ENCODE measurements at regions not wholly inside any gene's neighbourhood (a gene's known extent, or its start where the extent isn't known, plus 50 kb on each side); places are given as distances from the start of the nearest gene placed in this dataset.

DNA sequence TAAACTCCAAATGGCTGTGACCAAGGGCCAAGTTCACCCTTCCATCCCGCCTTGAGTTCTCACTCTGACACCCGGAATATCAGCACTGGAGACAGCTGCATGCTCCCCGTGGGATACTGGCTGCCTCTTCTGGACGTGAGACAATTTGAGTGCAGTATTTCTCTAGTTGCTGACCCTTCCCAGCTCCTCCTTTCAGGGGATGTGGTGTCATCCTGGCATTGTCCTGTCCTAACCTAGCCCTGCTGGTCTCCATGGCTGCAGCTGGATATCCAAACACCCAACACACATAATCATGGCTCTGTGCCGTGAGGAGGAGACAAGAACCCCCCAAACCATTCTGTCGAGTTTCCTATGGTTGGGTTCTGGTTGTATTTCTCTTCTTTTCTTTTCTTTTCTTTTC lies 82.6 kb downstream of the PAX1 start:
- Histone ChIP-seq H3K4me1 (ENCODE audit: control insufficient read depth, extremely low read depth, insufficient read depth, low read length) (no peaks in the 10 kb centered on the region), H3K9me3 (ENCODE audit: control insufficient read depth, low read depth, low read length) (no peaks in the 10 kb centered on the region), H2AFZ (ENCODE audit: control insufficient read depth, low read length) (no peak overlapping the region), H3K27ac (ENCODE audit: control insufficient read depth, insufficient read depth, low read length) (no peak overlapping the region), H3K9ac (ENCODE audit: control insufficient read depth, extremely low read depth, insufficient read depth, low read length) (no peak overlapping the region), H3K36me3 (ENCODE audit: control insufficient read depth in 2 of 2, extremely low read depth in 1 of 2, insufficient read depth in 2 of 2, low read length in 2 of 2) (no peaks in the 10 kb centered on the region), H4K20me1 (ENCODE audit: control insufficient read depth, extremely low read depth, insufficient read depth, low read length) (no peaks in the 10 kb centered on the region), H3K4me2 (ENCODE audit: control insufficient read depth, extremely low read depth, insufficient read depth, low read depth, low read length) (no peak overlapping the region), H3K9me1 (ENCODE audit: control insufficient read depth, extremely low read depth, insufficient read depth, low read length) (no peaks in the 10 kb centered on the region), H3K27me3 (ENCODE audit: control insufficient read depth, extremely low read depth, insufficient read depth, low read length) (no peaks in the 10 kb centered on the region), H3K79me2 (ENCODE audit: control insufficient read depth, insufficient read depth, low read length) (no peaks in the 10 kb centered on the region), H3K4me3 (ENCODE audit: control insufficient read depth in 2 of 3, extremely low read depth in 1 of 3, insufficient read depth in 2 of 3, low read depth in 1 of 3, low read length in 3 of 3) (no peak overlapping the region)
- TF ChIP-seq, protein P1, sequence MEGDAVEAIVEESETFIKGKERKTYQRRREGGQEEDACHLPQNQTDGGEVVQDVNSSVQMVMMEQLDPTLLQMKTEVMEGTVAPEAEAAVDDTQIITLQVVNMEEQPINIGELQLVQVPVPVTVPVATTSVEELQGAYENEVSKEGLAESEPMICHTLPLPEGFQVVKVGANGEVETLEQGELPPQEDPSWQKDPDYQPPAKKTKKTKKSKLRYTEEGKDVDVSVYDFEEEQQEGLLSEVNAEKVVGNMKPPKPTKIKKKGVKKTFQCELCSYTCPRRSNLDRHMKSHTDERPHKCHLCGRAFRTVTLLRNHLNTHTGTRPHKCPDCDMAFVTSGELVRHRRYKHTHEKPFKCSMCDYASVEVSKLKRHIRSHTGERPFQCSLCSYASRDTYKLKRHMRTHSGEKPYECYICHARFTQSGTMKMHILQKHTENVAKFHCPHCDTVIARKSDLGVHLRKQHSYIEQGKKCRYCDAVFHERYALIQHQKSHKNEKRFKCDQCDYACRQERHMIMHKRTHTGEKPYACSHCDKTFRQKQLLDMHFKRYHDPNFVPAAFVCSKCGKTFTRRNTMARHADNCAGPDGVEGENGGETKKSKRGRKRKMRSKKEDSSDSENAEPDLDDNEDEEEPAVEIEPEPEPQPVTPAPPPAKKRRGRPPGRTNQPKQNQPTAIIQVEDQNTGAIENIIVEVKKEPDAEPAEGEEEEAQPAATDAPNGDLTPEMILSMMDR (optimal IDR thresholded peaks at IDR 0.05 in 1 of 3, IDR thresholded peaks at IDR 0.05 in 1 of 3, conservative IDR thresholded peaks at IDR 0.05 in 1 of 3; ENCODE audit: extremely low read depth in 1 of 3, insufficient read depth in 2 of 3, low read length in 3 of 3) = no peak
- no peak for TF ChIP-seq EZH2 (IDR thresholded peaks at IDR 0.05; ENCODE audit: low read length)
- FAIRE-seq = no peak
- no peak for DNase-seq (ENCODE audit: low read depth, low spot score)
- dilution Hi-C loops (cut with MboI; ENCODE audit: extremely low pct_ligation_motif_present, low sequenced_read_pairs) = no loop called here

DNA sequence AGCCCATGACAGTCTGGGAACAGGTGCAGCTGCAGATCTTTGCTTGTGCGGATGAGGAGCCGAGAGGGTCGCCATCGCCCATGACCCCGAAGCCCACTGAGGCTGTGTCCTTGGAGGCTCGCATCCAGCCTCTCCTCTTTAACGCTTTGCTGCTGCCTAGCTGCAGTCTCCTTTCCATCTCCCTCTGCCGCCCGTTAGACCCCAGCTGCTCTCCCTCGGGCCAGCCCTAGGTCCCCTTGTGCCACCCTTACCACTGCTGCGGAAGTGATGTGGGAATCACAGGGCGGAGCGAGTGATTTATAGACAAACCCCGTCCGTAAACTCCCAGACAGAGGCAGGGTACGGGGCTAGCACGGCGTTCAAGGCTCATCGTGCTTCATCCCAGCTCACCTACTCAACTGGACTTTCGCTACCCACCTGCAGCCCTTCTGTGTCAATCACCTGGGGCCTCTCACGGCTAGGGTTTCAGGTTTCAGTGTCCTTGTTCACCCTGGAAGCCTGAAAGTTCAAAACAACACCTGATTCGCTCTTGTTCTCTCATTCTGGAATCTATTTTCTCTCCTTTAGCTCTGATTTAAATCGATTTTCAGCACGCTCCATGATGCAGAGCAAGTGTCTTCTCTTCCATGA lies 76.1 kb downstream of the PAX1 start:
- TF ChIP-seq, protein P1 (optimal IDR thresholded peaks at IDR 0.05 in 1 of 3, IDR thresholded peaks at IDR 0.05 in 1 of 3, conservative IDR thresholded peaks at IDR 0.05 in 1 of 3; ENCODE audit: extremely low read depth in 1 of 3, insufficient read depth in 2 of 3, low read length in 3 of 3) = no peak
- no peak for TF ChIP-seq EZH2 (IDR thresholded peaks at IDR 0.05; ENCODE audit: low read length)
- Histone ChIP-seq H3K4me2 (ENCODE audit: control insufficient read depth, extremely low read depth, insufficient read depth, low read depth, low read length) (no peak overlapping the region), H3K27ac (ENCODE audit: control insufficient read depth, insufficient read depth, low read length) (no peak overlapping the region), H2AFZ (ENCODE audit: control insufficient read depth, low read length) (no peak overlapping the region), H3K9me3 (ENCODE audit: control insufficient read depth, low read depth, low read length) (peaks cover 2% of the 10 kb centered on the region), H3K27me3 (ENCODE audit: control insufficient read depth, extremely low read depth, insufficient read depth, low read length) (no peaks in the 10 kb centered on the region), H3K36me3 (ENCODE audit: control insufficient read depth in 2 of 2, extremely low read depth in 1 of 2, insufficient read depth in 2 of 2, low read length in 2 of 2) (no peaks in the 10 kb centered on the region), H3K4me1 (ENCODE audit: control insufficient read depth, extremely low read depth, insufficient read depth, low read length) (no peaks in the 10 kb centered on the region), H3K9ac (ENCODE audit: control insufficient read depth, extremely low read depth, insufficient read depth, low read length) (no peak overlapping the region), H3K9me1 (ENCODE audit: control insufficient read depth, extremely low read depth, insufficient read depth, low read length) (no peaks in the 10 kb centered on the region), H3K4me3 (ENCODE audit: control insufficient read depth in 2 of 3, extremely low read depth in 1 of 3, insufficient read depth in 2 of 3, low read depth in 1 of 3, low read length in 3 of 3) (no peak overlapping the region), H3K79me2 (ENCODE audit: control insufficient read depth, insufficient read depth, low read length) (no peaks in the 10 kb centered on the region), H4K20me1 (ENCODE audit: control insufficient read depth, extremely low read depth, insufficient read depth, low read length) (no peaks in the 10 kb centered on the region)
- no peak for DNase-seq (ENCODE audit: low read depth, low spot score)
- dilution Hi-C loops (cut with MboI; ENCODE audit: extremely low pct_ligation_motif_present, low sequenced_read_pairs) = no loop called here
- no peak for FAIRE-seq
